ENCODE measurements at regions not wholly inside any gene's neighbourhood (a gene's known extent, or its start where the extent isn't known, plus 50 kb on each side); places are given as distances from the start of the nearest gene placed in this dataset.

DNA sequence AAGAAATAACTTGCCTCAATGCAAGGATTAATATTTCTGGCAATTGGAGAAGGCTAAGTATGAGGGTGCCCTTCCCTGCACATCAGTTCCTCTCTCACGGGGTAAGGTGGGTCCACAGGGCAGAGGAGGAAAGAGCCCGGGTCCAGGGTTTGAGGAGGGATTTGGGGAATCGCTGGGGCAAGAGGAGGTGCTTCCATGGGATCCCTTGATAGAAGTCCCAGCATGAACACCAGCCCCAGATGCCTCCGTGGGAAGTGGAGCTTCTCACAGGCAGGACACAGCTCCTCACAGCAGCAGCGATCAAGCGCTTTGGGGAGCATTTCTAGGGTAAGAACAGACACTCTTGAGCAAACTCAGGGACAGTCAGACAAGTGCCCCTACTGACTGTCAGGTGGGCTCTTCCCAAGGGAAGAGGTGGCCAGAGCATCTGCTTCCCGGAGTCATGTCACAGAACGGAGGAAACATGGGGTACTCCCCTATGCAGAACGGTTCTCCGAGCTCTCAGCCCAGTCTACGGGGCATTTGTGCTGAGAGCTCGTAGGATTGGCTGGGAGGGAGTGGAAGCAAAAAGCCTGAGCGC is 218.9 kb upstream of the ARL4C start:
- Histone ChIP-seq H3K14ac (ENCODE audit: low read length in 2 of 2) (no peak overlapping the region), H2AFZ (ENCODE audit: low read depth, low read length) (no peak overlapping the region), H3K27ac (ENCODE audit: low read length, poor library complexity, severe bottlenecking) (no peak overlapping the region), H2BK15ac (ENCODE audit: low read depth, poor library complexity, severe bottlenecking) (no peak overlapping the region), H3K9me3 (ENCODE audit: control insufficient read depth, low read length) (no peaks in the 10 kb centered on the region), H3K18ac (ENCODE audit: low read depth in 1 of 2, low read length in 2 of 2) (no peak overlapping the region), H3K36me3 (ENCODE audit: control insufficient read depth in 1 of 2, insufficient read depth in 2 of 2, low read depth in 1 of 2, low read length in 2 of 2) (no peaks in the 10 kb centered on the region), H2BK5ac (ENCODE audit: low read depth, low read length, poor library complexity, severe bottlenecking) (no peak overlapping the region), H3K79me1 (replicated peaks; ENCODE audit: low read length, poor library complexity, severe bottlenecking) (no peaks in the 10 kb centered on the region), H3K9ac (ENCODE audit: low read length) (no peak overlapping the region), H3K27me3 (ENCODE audit: control insufficient read depth in 1 of 2, insufficient read depth in 1 of 2, low read length in 2 of 2) (no peaks in the 10 kb centered on the region), H2BK120ac (ENCODE audit: low read depth, low read length) (no peak overlapping the region), H2AK5ac (ENCODE audit: low read length, severe bottlenecking) (no peak overlapping the region), H3K4me1 (ENCODE audit: control insufficient read depth, insufficient read depth, low read depth, low read length) (no peaks in the 10 kb centered on the region), H3K4ac (ENCODE audit: low read depth in 1 of 2, low read length in 2 of 2) (no peak overlapping the region), H3K4me2 (ENCODE audit: low read length, poor library complexity, severe bottlenecking) (no peak overlapping the region), H4K91ac (ENCODE audit: low read length) (no peak overlapping the region), H3K23ac (ENCODE audit: low read length in 2 of 2) (no peak overlapping the region), H4K8ac (ENCODE audit: low read length) (no peak overlapping the region), H2BK12ac (ENCODE audit: low read length in 2 of 2) (no peak overlapping the region), H3K4me3 (ENCODE audit: insufficient read depth in 1 of 2, low read depth in 1 of 2, low read length in 2 of 2) (no peak overlapping the region)
- no peak for DNase-seq
- 96% methylated on average over 13 of the region's 13 CpGs for WGBS

DNA sequence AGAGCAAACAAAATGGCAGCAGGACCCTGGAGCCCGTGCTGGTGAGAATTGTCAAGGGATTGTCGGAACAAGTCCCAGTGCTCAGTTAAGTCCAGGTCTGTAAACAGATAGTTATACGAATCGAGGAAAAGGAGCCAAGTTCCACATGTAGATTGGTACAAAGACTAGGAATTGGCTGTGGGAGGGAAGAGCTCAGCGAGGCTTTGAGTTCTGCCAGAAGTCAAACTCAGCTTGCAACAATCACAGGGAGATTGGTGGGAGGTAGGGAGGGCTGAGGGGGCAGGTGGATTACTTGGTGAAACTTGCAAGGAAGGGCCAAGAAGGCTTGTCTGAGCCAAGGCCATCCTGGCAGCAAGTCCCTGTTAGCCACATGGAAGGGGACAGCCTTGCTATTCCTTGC is 217.8 kb upstream of the ARL4C start:
- no peak overlapping the region for H2BK5ac ChIP-seq (ENCODE audit: low read depth, low read length, poor library complexity, severe bottlenecking)
- H3K9me3 ChIP-seq (ENCODE audit: control insufficient read depth, low read length) = no peaks in the 10 kb centered on the region
- H3K23ac ChIP-seq (ENCODE audit: low read length in 2 of 2) = no peak overlapping the region
- 95% methylated on average over 5 of the region's 5 CpGs for WGBS
- no peak overlapping the region for H3K18ac ChIP-seq (ENCODE audit: low read depth in 1 of 2, low read length in 2 of 2)
- no peak overlapping the region for H3K4me3 ChIP-seq (ENCODE audit: insufficient read depth in 1 of 2, low read depth in 1 of 2, low read length in 2 of 2)
- no peak overlapping the region for H2AFZ ChIP-seq (ENCODE audit: low read depth, low read length)
- H3K4me2 ChIP-seq (ENCODE audit: low read length, poor library complexity, severe bottlenecking) = no peak overlapping the region
- no peaks in the 10 kb centered on the region for H3K79me1 ChIP-seq (replicated peaks; ENCODE audit: low read length, poor library complexity, severe bottlenecking)
- no peaks in the 10 kb centered on the region for H3K4me1 ChIP-seq (ENCODE audit: control insufficient read depth, insufficient read depth, low read depth, low read length)
- no peak overlapping the region for H3K4ac ChIP-seq (ENCODE audit: low read depth in 1 of 2, low read length in 2 of 2)
- H3K9ac ChIP-seq (ENCODE audit: low read length) = no peak overlapping the region
- no peak overlapping the region for H2BK120ac ChIP-seq (ENCODE audit: low read depth, low read length)
- no peak overlapping the region for H2AK5ac ChIP-seq (ENCODE audit: low read length, severe bottlenecking)
- H2BK12ac ChIP-seq (ENCODE audit: low read length in 2 of 2) = no peak overlapping the region
- no peak overlapping the region for H2BK15ac ChIP-seq (ENCODE audit: low read depth, poor library complexity, severe bottlenecking)
- no peak overlapping the region for H3K14ac ChIP-seq (ENCODE audit: low read length in 2 of 2)
- DNase-seq = no peak
- no peak overlapping the region for H3K27ac ChIP-seq (ENCODE audit: low read length, poor library complexity, severe bottlenecking)
- no peaks in the 10 kb centered on the region for H3K36me3 ChIP-seq (ENCODE audit: control insufficient read depth in 1 of 2, insufficient read depth in 2 of 2, low read depth in 1 of 2, low read length in 2 of 2)
- H4K8ac ChIP-seq (ENCODE audit: low read length) = no peak overlapping the region
- H3K27me3 ChIP-seq (ENCODE audit: control insufficient read depth in 1 of 2, insufficient read depth in 1 of 2, low read length in 2 of 2) = no peaks in the 10 kb centered on the region
- no peak overlapping the region for H4K91ac ChIP-seq (ENCODE audit: low read length)

DNA sequence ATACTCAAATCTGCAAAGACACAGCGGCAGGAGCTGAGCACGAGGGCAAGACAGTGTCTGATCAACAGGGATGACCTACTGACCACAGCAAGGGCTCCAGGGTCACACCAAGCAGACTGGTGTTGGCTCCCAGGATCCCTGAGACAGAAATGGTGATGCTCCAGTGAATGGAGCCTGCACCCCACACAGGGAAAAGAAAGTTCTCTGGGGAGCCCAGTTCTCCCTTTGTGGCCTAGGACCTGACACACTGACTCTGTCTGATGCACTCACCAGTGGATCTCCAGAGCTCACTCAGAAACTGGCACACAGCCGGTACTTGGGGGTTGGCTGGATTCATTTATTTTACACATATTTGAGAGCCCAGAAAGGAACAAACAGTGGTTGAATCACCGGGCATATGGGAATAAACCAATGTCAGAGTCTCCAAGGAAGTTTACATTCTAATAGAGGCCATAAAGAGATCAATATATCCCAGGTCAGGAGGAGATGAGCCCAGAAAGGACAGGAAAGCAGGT is 215.6 kb upstream of the ARL4C start:
- Histone ChIP-seq H2BK12ac (ENCODE audit: low read length in 2 of 2) (no peak overlapping the region), H4K91ac (ENCODE audit: low read length) (peak overlapping the region; percentile 3), H3K9me3 (ENCODE audit: control insufficient read depth, low read length) (no peaks in the 10 kb centered on the region), H3K23ac (ENCODE audit: low read length in 2 of 2) (no peak overlapping the region), H3K79me1 (replicated peaks; ENCODE audit: low read length, poor library complexity, severe bottlenecking) (no peaks in the 10 kb centered on the region), H3K4me1 (ENCODE audit: control insufficient read depth, insufficient read depth, low read depth, low read length) (no peaks in the 10 kb centered on the region), H3K4me3 (ENCODE audit: insufficient read depth in 1 of 2, low read depth in 1 of 2, low read length in 2 of 2) (no peak overlapping the region), H2AFZ (ENCODE audit: low read depth, low read length) (no peak overlapping the region), H4K8ac (ENCODE audit: low read length) (peak overlapping the region; percentile 28), H3K36me3 (ENCODE audit: control insufficient read depth in 1 of 2, insufficient read depth in 2 of 2, low read depth in 1 of 2, low read length in 2 of 2) (no peaks in the 10 kb centered on the region), H3K27me3 (ENCODE audit: control insufficient read depth in 1 of 2, insufficient read depth in 1 of 2, low read length in 2 of 2) (no peaks in the 10 kb centered on the region), H3K9ac (ENCODE audit: low read length) (no peak overlapping the region), H3K4me2 (ENCODE audit: low read length, poor library complexity, severe bottlenecking) (no peak overlapping the region), H3K4ac (ENCODE audit: low read depth in 1 of 2, low read length in 2 of 2) (no peak overlapping the region), H2BK5ac (ENCODE audit: low read depth, low read length, poor library complexity, severe bottlenecking) (no peak overlapping the region), H3K14ac (ENCODE audit: low read length in 2 of 2) (peak overlapping the region in 1 of 2 experiments; percentile 80), H3K27ac (ENCODE audit: low read length, poor library complexity, severe bottlenecking) (no peak overlapping the region), H2AK5ac (ENCODE audit: low read length, severe bottlenecking) (peak overlapping the region; percentile 7), H3K18ac (ENCODE audit: low read depth in 1 of 2, low read length in 2 of 2) (peak overlapping the region in 1 of 2 experiments; percentile 22), H2BK120ac (ENCODE audit: low read depth, low read length) (no peak overlapping the region), H2BK15ac (ENCODE audit: low read depth, poor library complexity, severe bottlenecking) (no peak overlapping the region)
- WGBS = 84% methylated on average over 3 of the region's 4 CpGs
- peak; percentile 26 for DNase-seq

DNA sequence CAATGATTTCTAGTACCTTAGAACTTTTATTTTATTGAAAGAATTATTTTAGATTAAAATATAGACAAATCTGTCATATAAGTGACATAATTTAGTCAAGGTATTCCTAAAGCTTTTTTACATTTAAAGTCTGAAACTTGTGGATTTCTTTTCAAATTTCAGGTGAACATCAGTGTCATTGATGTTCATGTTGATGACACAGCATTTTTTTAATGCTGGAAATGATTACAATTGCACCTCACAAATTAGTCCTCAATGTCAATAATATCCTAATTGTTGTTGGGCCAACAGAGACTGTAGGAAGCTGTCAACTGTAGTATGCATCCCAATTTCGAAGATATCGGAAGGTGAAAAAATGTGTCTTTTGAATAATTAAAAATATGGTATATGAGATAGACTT is 214.4 kb upstream of the ARL4C start:
- H2AK5ac ChIP-seq (ENCODE audit: low read length, severe bottlenecking) = no peak overlapping the region
- no peak overlapping the region for H3K4ac ChIP-seq (ENCODE audit: low read depth in 1 of 2, low read length in 2 of 2)
- H2BK5ac ChIP-seq (ENCODE audit: low read depth, low read length, poor library complexity, severe bottlenecking) = no peak overlapping the region
- H3K4me3 ChIP-seq (ENCODE audit: insufficient read depth in 1 of 2, low read depth in 1 of 2, low read length in 2 of 2) = no peak overlapping the region
- H3K14ac ChIP-seq (ENCODE audit: low read length in 2 of 2) = no peak overlapping the region
- H2BK120ac ChIP-seq (ENCODE audit: low read depth, low read length) = no peak overlapping the region
- H3K36me3 ChIP-seq (ENCODE audit: control insufficient read depth in 1 of 2, insufficient read depth in 2 of 2, low read depth in 1 of 2, low read length in 2 of 2) = no peaks in the 10 kb centered on the region
- no peak overlapping the region for H2AFZ ChIP-seq (ENCODE audit: low read depth, low read length)
- no peak overlapping the region for H3K9ac ChIP-seq (ENCODE audit: low read length)
- no peaks in the 10 kb centered on the region for H3K9me3 ChIP-seq (ENCODE audit: control insufficient read depth, low read length)
- no peak overlapping the region for H2BK15ac ChIP-seq (ENCODE audit: low read depth, poor library complexity, severe bottlenecking)
- H2BK12ac ChIP-seq (ENCODE audit: low read length in 2 of 2) = no peak overlapping the region
- H4K8ac ChIP-seq (ENCODE audit: low read length) = no peak overlapping the region
- H3K27ac ChIP-seq (ENCODE audit: low read length, poor library complexity, severe bottlenecking) = no peak overlapping the region
- no peak overlapping the region for H4K91ac ChIP-seq (ENCODE audit: low read length)
- H3K23ac ChIP-seq (ENCODE audit: low read length in 2 of 2) = no peak overlapping the region
- H3K4me1 ChIP-seq (ENCODE audit: control insufficient read depth, insufficient read depth, low read depth, low read length) = no peaks in the 10 kb centered on the region
- H3K4me2 ChIP-seq (ENCODE audit: low read length, poor library complexity, severe bottlenecking) = no peak overlapping the region
- H3K27me3 ChIP-seq (ENCODE audit: control insufficient read depth in 1 of 2, insufficient read depth in 1 of 2, low read length in 2 of 2) = no peaks in the 10 kb centered on the region
- no peak for DNase-seq
- H3K18ac ChIP-seq (ENCODE audit: low read depth in 1 of 2, low read length in 2 of 2) = no peak overlapping the region
- no peaks in the 10 kb centered on the region for H3K79me1 ChIP-seq (replicated peaks; ENCODE audit: low read length, poor library complexity, severe bottlenecking)
- WGBS = 100% methylated on average over 2 of the region's 2 CpGs

All from mesenchymal stem cell (in vitro differentiated cells and primary cell).